HG02798 (cell line): ENCODE measurements at regions not wholly inside any gene's neighbourhood (a gene's known extent, or its start where the extent isn't known, plus 50 kb on each side); places are given as distances from the start of the nearest gene placed in this dataset.

Experiments used
- ATAC-seq: cut with Tn5 transposase; IDR thresholded peaks from one replicate; pipeline ENCODE4 v1.9.1; 2021; ENCODE audit warnings: mild to moderate bottlenecking; ENCODE audit not compliant: unreplicated experiment, poor library complexity

GRCh38 chr13:39890537-39890936 lies 235.1 kb downstream of the COG6 start:
- no peak for ATAC-seq

- ATAC-seq = no peak
Measured at GRCh38 chr13:39892721-39893685, 237.5 kb downstream of the COG6 start.

GRCh38 chr13:39893808-39894207 lies 238.3 kb downstream of the COG6 start:
- ATAC-seq = no peak

GRCh38 chr13:39894586-39894985 lies 239.1 kb downstream of the COG6 start:
- ATAC-seq = no peak

GRCh38 chr13:39895254-39895653 lies 239.8 kb downstream of the COG6 start:
- ATAC-seq = no peak

GRCh38 chr13:39897636-39898035 lies 242.2 kb downstream of the COG6 start:
- ATAC-seq = no peak

- no peak for ATAC-seq
Measured at GRCh38 chr13:39900106-39900750, 244.8 kb downstream of the COG6 start.

- no peak for ATAC-seq
Measured at GRCh38 chr13:39904959-39905358, 249.5 kb downstream of the COG6 start.

GRCh38 chr13:39909634-39910033 lies 254.2 kb downstream of the COG6 start:
- ATAC-seq = no peak

- no peak for ATAC-seq
Measured at GRCh38 chr13:39910041-39910440, 254.6 kb downstream of the COG6 start.

GRCh38 chr13:39910833-39911232 lies 255.4 kb downstream of the COG6 start:
- ATAC-seq = no peak

GRCh38 chr13:39913339-39913738 lies 257.9 kb downstream of the COG6 start:
- no peak for ATAC-seq

GRCh38 chr13:39913928-39914327 lies 258.5 kb downstream of the COG6 start:
- no peak for ATAC-seq

- no peak for ATAC-seq
Measured at GRCh38 chr13:39915418-39915817, 260.0 kb downstream of the COG6 start.

- no peak for ATAC-seq
Measured at GRCh38 chr13:39916330-39916729, 260.9 kb downstream of the COG6 start.

- ATAC-seq = no peak
Measured at GRCh38 chr13:39918620-39919236, 263.3 kb downstream of the COG6 start.

GRCh38 chr13:39920613-39921012 lies 265.2 kb downstream of the COG6 start:
- ATAC-seq = no peak

GRCh38 chr13:39926345-39926744 lies 270.9 kb downstream of the COG6 start:
- ATAC-seq = no peak

- ATAC-seq = no peak
Measured at GRCh38 chr13:39928261-39928660, 272.8 kb downstream of the COG6 start.

- ATAC-seq = no peak
Measured at GRCh38 chr13:39929583-39929982, 274.1 kb downstream of the COG6 start.

- ATAC-seq = peak; percentile 45
Measured at GRCh38 chr13:39930060-39930459, 274.6 kb downstream of the COG6 start.
